ENCODE measurements at regions not wholly inside any gene's neighbourhood (a gene's known extent, or its start where the extent isn't known, plus 50 kb on each side); places are given as distances from the start of the nearest gene placed in this dataset.

- no peak for DNase-seq (ENCODE audit: low spot score)
- TF ChIP-seq, protein P1, sequence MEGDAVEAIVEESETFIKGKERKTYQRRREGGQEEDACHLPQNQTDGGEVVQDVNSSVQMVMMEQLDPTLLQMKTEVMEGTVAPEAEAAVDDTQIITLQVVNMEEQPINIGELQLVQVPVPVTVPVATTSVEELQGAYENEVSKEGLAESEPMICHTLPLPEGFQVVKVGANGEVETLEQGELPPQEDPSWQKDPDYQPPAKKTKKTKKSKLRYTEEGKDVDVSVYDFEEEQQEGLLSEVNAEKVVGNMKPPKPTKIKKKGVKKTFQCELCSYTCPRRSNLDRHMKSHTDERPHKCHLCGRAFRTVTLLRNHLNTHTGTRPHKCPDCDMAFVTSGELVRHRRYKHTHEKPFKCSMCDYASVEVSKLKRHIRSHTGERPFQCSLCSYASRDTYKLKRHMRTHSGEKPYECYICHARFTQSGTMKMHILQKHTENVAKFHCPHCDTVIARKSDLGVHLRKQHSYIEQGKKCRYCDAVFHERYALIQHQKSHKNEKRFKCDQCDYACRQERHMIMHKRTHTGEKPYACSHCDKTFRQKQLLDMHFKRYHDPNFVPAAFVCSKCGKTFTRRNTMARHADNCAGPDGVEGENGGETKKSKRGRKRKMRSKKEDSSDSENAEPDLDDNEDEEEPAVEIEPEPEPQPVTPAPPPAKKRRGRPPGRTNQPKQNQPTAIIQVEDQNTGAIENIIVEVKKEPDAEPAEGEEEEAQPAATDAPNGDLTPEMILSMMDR (IDR thresholded peaks at IDR 0.05; ENCODE audit: extremely low read depth, insufficient read depth, missing control alignments): no peak
- in situ Hi-C loops (cut with MboI; ENCODE audit: low pct_unique_long_range_greater_than_20kb, low sequenced_read_pairs, unreplicated experiment): no loop called here
These were observed 844.3 kb downstream of the SI start for GRCh38 chr3:164233951-164234350.

GRCh38 chr3:164231718-164232117 is 846.6 kb downstream of the SI start:
- in situ Hi-C loops (cut with MboI; ENCODE audit: low pct_unique_long_range_greater_than_20kb, low sequenced_read_pairs, unreplicated experiment): no loop called here
- TF ChIP-seq, protein P1 (IDR thresholded peaks at IDR 0.05; ENCODE audit: extremely low read depth, insufficient read depth, missing control alignments): no peak
- no peak for DNase-seq (ENCODE audit: low spot score)

- in situ Hi-C loops (cut with MboI; ENCODE audit: low pct_unique_long_range_greater_than_20kb, low sequenced_read_pairs, unreplicated experiment): no loop called here
- TF ChIP-seq, protein P1 (IDR thresholded peaks at IDR 0.05; ENCODE audit: extremely low read depth, insufficient read depth, missing control alignments): no peak
These were observed 847.8 kb downstream of the SI start for GRCh38 chr3:164230385-164231094.

DNA sequence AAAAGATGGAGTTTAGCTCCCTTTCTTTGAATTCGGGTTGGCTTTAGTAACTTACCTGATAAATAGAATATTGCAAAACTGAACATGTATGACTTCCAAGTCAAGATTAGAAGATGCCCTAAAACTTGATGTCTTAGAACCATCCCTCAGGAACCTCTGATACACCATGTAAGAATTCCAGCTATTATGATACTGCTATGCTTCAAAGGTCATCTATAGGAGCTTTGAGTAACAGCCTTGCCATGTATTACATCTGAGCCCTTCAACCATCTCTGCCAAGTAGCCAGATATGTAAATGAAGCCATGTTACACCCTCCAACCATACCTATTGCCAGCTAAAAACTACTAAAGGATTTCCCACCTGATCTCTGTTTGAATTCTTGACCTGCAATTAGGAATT is 854.2 kb downstream of the SI start:
- TF ChIP-seq, protein P1 (IDR thresholded peaks at IDR 0.05; ENCODE audit: extremely low read depth, insufficient read depth, missing control alignments): no peak
- DNase-seq (ENCODE audit: low spot score): no peak
- in situ Hi-C loops (cut with MboI; ENCODE audit: low pct_unique_long_range_greater_than_20kb, low sequenced_read_pairs, unreplicated experiment): no loop called here

More at GRCh38 chr3:164230385-164231094, 847.8 kb downstream of the SI start:
- DNase-seq (ENCODE audit: low spot score): no peak

- no peak for DNase-seq (ENCODE audit: low spot score)
- in situ Hi-C loops (cut with MboI; ENCODE audit: low pct_unique_long_range_greater_than_20kb, low sequenced_read_pairs, unreplicated experiment): no loop called here
- TF ChIP-seq, protein P1 (IDR thresholded peaks at IDR 0.05; ENCODE audit: extremely low read depth, insufficient read depth, missing control alignments): no peak
These were observed 856.1 kb downstream of the SI start for GRCh38 chr3:164222197-164222596.

DNA sequence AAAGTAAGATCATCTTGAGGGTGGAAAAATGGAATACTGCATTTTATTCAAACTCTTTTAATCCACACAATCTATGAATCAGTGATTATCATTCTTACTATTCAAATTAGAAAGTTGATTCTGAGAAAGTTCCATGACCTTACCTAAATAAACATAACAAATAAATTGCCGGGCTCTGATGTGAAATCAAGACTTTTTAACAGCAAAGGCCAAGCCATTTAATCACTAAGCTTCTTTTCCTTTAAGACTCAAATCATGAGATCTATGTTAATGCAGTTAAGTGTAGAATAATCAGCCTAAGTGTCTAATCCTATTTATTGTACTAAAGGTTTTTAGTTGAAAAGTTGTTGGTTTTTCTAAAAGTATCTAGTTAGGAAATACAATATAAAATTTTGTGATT is 857.0 kb downstream of the SI start:
- TF ChIP-seq, protein P1 (IDR thresholded peaks at IDR 0.05; ENCODE audit: extremely low read depth, insufficient read depth, missing control alignments): no peak
- DNase-seq (ENCODE audit: low spot score): no peak
- in situ Hi-C loops (cut with MboI; ENCODE audit: low pct_unique_long_range_greater_than_20kb, low sequenced_read_pairs, unreplicated experiment): no loop called here

Measured in GM13977 (cell line).